Ovary (tissue), 3 donors: ENCODE measurements at regions not wholly inside any gene's neighbourhood (a gene's known extent, or its start where the extent isn't known, plus 50 kb on each side); places are given as distances from the start of the nearest gene placed in this dataset.

ENCODE experiments used
- CTCF ChIP-seq, 3 donors: fragments of 450-650 bp in 2 of 3; fragments of 200-600 bp in 1 of 3; IDR thresholded peaks; one replicate each; pipeline versions ENCODE4 v1.5.1 to v1.8.0; 2016 to 2022; ENCODE audit warnings: antibody characterized with exemption in 3 of 3, mild to moderate bottlenecking in 1 of 3
- EP300 ChIP-seq: sonication (generic); formaldehyde crosslinking; IDR thresholded peaks from one replicate; pipeline ENCODE4 v1.6.1; 2017; ENCODE audit warnings: antibody characterized with exemption
- POLR2A ChIP-seq: fragments of 450-650 bp; IDR thresholded peaks from one replicate; pipeline ENCODE4 v1.6.1; 2017; ENCODE audit warnings: antibody characterized with exemption, mild to moderate bottlenecking, moderate library complexity
- donor health status: DM: no; HTN: no; CAD: no.

GRCh38 chr11:15830741-15831428, 525.5 kb downstream of the SOX6 start:
- no peak for TF ChIP-seq EP300
- TF ChIP-seq CTCF (IDR thresholded peaks at IDR 0.05) = no peak
- TF ChIP-seq POLR2A = no peak
